ENCODE measurements at regions not wholly inside any gene's neighbourhood (a gene's known extent, or its start where the extent isn't known, plus 50 kb on each side); places are given as distances from the start of the nearest gene placed in this dataset.

GRCh38 chr1:99474350-99474893, 171.5 kb upstream of the PALMD start:
- H2BK120ac ChIP-seq (replicated peaks; ENCODE audit: low read depth, low read length), result no peak overlapping the region
- H3K4ac ChIP-seq (replicated peaks; ENCODE audit: insufficient read length, low read depth, low read length), result no peak overlapping the region
- no peak overlapping the region for H4K5ac ChIP-seq (ENCODE audit: insufficient read length, low read depth, low read length)
- no peak for DNase-seq (ENCODE audit: low read depth in 1 of 2, low spot score in 2 of 2)
- no peaks in the 10 kb centered on the region for H3K36me3 ChIP-seq (ENCODE audit: control insufficient read depth in 2 of 4, insufficient read depth in 4 of 4, low read length in 3 of 4)
- H3K56ac ChIP-seq (replicated peaks; ENCODE audit: insufficient read length, low read depth, low read length), result no peak overlapping the region
- H3K23ac ChIP-seq (ENCODE audit: insufficient read length), result no peak overlapping the region
- H4K20me1 ChIP-seq (replicated peaks in 1 of 2; ENCODE audit: control insufficient read depth in 1 of 2, insufficient read depth in 2 of 2, low read length in 2 of 2), result no peaks in the 10 kb centered on the region
- ChIA-PET POLR2A (ENCODE audit: partially characterized antibody) (no interaction called here), CTCF (ENCODE audit: partially characterized antibody) (interaction anchor here (1.0 to 1.5 kb wide), 4 partner anchors 9 to 165 kb away, joined by 3 to 4 read pairs (median 3); no protein-coding TSS in a partner anchor)
- H2BK12ac ChIP-seq (ENCODE audit: low read depth, low read length), result no peak overlapping the region
- H3K79me1 ChIP-seq (ENCODE audit: low read depth, low read length), result no peaks in the 10 kb centered on the region
- no peak overlapping the region for H2BK5ac ChIP-seq (ENCODE audit: low read depth, low read length)
- no peaks in the 10 kb centered on the region for H3K79me2 ChIP-seq (ENCODE audit: control insufficient read depth in 1 of 2, insufficient read depth in 2 of 2, low read length in 2 of 2)
- no peak overlapping the region for H2BK20ac ChIP-seq (ENCODE audit: low read length)
- no peaks in the 10 kb centered on the region for H3K4me1 ChIP-seq (replicated peaks in 1 of 4; ENCODE audit: control insufficient read depth in 3 of 4, insufficient read depth in 4 of 4, low read length in 3 of 4)
- no peaks in the 10 kb centered on the region for H3K27me3 ChIP-seq (replicated peaks in 1 of 4; ENCODE audit: control insufficient read depth in 3 of 4, extremely low read depth in 1 of 4, insufficient read depth in 3 of 4, low read length in 3 of 4)
- no peak overlapping the region for H3K14ac ChIP-seq (ENCODE audit: insufficient read length)
- WGBS, 2 experiments (ENCODE audit: extremely low coverage in 1 of 2, insufficient coverage in 1 of 2, insufficient read length in 1 of 2, insufficient replicate concordance in 2 of 2, low coverage in 1 of 2, low lambda C conversion rate in 2 of 2, missing lambda C conversion rate in 1 of 2), result 100% methylated on average over 1 of the region's 1 CpG; no CpG with 5 or more reads in 1 of the 2 experiments
- no peak overlapping the region for H2AFZ ChIP-seq (ENCODE audit: low read length)
- no peak for FAIRE-seq
- no peak overlapping the region for H3K18ac ChIP-seq (ENCODE audit: extremely low read depth, low read length)
- no peak for TF ChIP-seq TAF7 (optimal IDR thresholded peaks at IDR 0.05; ENCODE audit: borderline replicate concordance, low read depth, low read length)
- TF ChIP-seq KDM1A (IDR thresholded peaks at IDR 0.05; ENCODE audit: borderline replicate concordance, low read length), result no peak
- no peak overlapping the region for H4K91ac ChIP-seq (replicated peaks; ENCODE audit: insufficient read length, low read length)
- no peak overlapping the region for H3K4me2 ChIP-seq (ENCODE audit: insufficient read depth in 1 of 2, low read depth in 2 of 2, low read length in 2 of 2)
- no peak overlapping the region for H4K8ac ChIP-seq (ENCODE audit: extremely low read depth, insufficient read depth, low read length)
- no peaks in the 10 kb centered on the region for H3K23me2 ChIP-seq (ENCODE audit: low read depth, low read length)
- no peak overlapping the region for H2BK15ac ChIP-seq (ENCODE audit: low read length)
- no peaks in the 10 kb centered on the region for H3K9me3 ChIP-seq (ENCODE audit: insufficient read depth in 2 of 2, low read depth in 1 of 2, low read length in 1 of 2)
- H3K9ac ChIP-seq (replicated peaks in 1 of 4; ENCODE audit: extremely low read depth in 1 of 4, low read depth in 3 of 4, low read length in 3 of 4), result no peak overlapping the region
- no peak overlapping the region for H3K27ac ChIP-seq (ENCODE audit: low read depth, low read length)
- H3K4me3 ChIP-seq (ENCODE audit: extremely low read depth in 1 of 4, insufficient read depth in 2 of 4, low read depth in 3 of 4, low read length in 4 of 4), result no peak overlapping the region
- H2AK5ac ChIP-seq (ENCODE audit: low read depth, low read length), result no peak overlapping the region
